NK-92 treated with Interleukin-12 subunit alpha and Interleukin-12 subunit beta, amount 100 ng/mL, for 24 hours (cell line): ENCODE measurements at regions not wholly inside any gene's neighbourhood (a gene's known extent, or its start where the extent isn't known, plus 50 kb on each side); places are given as distances from the start of the nearest gene placed in this dataset.
"Not testable (repeated sequence)": the region's sequence is repeated elsewhere in the genome, so short reads cannot be mapped to it uniquely, and the experiment has no call there.

ENCODE experiments used
- DNase-seq: peaks from one replicate; lab custom pipeline; 2025; lab: John Stamatoyannopoulos, UW

GRCh38 chr5:163885117-163885516 is 379.7 kb downstream of the MAT2B start:
- no peak for DNase-seq

- DNase-seq: no peak
These were observed 382.4 kb downstream of the MAT2B start for GRCh38 chr5:163887854-163888253.

DNA sequence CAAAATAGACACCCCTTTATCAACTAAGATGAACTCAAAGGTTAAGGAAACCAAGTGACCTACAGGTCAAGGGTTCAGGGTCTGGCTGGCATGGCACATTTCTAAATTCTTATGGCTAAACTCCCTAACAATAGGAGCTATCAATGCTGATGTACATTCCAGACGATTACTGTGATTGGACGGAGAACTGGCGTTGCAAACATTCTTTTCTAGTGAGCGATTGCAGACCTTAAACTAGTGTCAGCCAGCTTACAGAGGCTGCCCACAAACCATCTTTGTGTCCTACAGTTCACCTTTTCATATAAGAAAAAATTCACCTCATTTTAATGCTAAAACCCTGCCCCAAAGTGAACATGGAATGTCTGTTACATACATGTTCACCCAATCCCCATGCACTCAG is 382.9 kb downstream of the MAT2B start:
- DNase-seq: no peak

DNA sequence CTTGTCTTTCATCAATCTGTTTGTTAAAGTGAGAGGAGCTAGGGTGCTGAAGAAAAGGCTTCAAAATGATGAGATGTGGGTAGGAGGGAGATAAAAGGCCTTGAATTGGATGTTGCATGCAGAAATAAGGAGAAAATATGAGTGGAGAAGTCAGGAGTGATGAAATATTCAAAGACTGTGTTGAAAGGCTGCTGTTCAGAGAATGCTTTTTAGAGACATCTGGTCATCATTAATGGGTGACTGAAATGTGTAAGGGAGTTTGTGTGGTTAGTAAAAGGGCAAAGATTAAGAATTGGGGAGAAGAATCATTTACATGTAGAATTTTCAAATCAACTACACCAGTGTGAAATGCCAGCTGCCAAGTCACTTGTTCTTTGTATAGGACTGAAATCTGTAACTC is 383.9 kb downstream of the MAT2B start:
- DNase-seq: no peak

GRCh38 chr5:163890261-163890660 is 384.8 kb downstream of the MAT2B start:
- no peak for DNase-seq

- DNase-seq: no peak
These were observed 387.9 kb downstream of the MAT2B start for GRCh38 chr5:163893281-163893680.

DNA sequence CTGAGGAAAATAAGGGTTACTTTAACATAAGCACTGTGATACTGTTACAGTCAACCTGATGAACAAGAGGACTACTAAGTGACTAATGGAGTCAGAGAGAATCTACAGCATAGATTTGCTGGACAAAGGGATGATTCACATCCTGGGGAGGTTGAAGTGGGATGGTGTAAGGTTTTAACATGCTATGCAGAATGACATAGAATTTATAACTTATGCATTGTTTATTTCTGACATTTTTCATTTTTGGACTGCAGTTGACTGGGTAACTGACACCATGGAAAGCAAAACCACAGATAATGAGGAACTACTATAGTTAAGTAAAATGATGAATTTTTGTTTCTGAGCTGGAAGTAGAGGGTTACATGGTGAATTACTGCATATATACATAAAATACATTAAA is 389.2 kb downstream of the MAT2B start:
- no peak for DNase-seq

GRCh38 chr5:163898873-163899272 is 393.5 kb downstream of the MAT2B start:
- DNase-seq: no peak

GRCh38 chr5:163907783-163908182 is 402.4 kb downstream of the MAT2B start:
- DNase-seq: not testable (repeated sequence)

DNA sequence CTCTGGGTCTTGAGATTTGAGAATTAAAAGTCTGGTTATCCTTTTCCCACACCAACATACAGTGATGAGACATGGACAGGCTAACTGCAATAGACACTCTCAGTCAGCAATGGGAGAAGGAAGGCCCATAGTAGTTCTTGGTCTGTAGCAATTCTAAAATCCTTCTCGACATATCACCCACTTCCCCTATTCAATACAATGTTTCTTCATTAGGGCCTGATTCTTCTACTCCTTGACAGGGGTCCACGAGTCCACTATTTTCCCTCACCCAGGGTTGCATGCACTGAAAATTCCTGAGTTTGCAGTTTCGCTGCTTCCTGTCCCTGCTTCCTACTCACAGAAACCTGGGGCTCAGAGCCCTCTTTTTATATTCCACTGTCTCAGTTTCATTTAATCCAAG is 402.8 kb downstream of the MAT2B start:
- DNase-seq: no peak

GRCh38 chr5:163910226-163910625 is 404.8 kb downstream of the MAT2B start:
- no peak for DNase-seq

DNA sequence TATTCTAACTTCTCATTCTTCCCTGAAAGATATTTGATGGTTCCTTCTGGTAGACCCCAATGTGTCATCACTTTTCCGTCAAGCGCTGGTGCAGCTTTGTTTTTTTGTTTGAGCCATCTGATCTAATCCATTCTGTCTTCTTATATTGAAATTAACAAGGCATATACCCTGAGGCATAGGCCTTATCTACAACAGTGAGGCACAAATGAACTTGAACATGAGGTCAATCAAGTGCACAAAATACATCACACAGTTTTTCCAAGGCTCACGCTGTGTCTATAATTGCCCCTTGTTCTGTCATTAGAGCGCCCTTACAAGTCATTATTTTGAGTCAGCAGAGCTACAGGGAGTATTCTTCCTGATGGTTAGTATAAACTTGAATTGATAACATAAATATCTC is 406.6 kb downstream of the MAT2B start:
- no peak for DNase-seq

- DNase-seq: no peak
These were observed 408.1 kb downstream of the MAT2B start for GRCh38 chr5:163913548-163913947.

- DNase-seq: no peak
These were observed 409.5 kb downstream of the MAT2B start for GRCh38 chr5:163914910-163915309.

- DNase-seq: no peak
These were observed 410.1 kb downstream of the MAT2B start for GRCh38 chr5:163915481-163915961.

- peak; percentile 1 for DNase-seq
These were observed 411.0 kb downstream of the MAT2B start for GRCh38 chr5:163916376-163916775.

- no peak for DNase-seq
These were observed 411.4 kb downstream of the MAT2B start for GRCh38 chr5:163916861-163917260.

GRCh38 chr5:163917747-163918146 is 412.3 kb downstream of the MAT2B start:
- no peak for DNase-seq

DNA sequence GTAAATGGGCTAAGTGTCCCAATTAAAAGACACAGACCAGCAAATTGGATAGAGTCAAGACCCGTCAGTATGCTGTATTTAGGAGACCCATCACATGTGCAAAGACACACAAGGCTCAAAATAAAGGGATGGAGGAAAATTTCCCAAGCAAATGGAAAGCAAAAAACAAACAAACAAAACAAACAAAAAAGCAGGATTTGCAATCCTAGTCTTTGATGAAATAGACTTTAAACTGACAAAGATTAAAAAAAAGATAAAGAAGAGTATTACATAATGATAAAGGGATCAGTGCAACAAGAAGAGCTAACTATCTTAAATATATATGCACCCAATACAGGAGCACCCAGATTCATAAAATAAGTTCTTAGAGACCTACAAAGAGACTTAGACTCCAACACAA is 429.6 kb downstream of the MAT2B start:
- not testable (repeated sequence) for DNase-seq

GRCh38 chr5:163938595-163938994 is 433.2 kb downstream of the MAT2B start:
- no peak for DNase-seq

GRCh38 chr5:163941079-163941478 is 435.7 kb downstream of the MAT2B start:
- DNase-seq: no peak

DNA sequence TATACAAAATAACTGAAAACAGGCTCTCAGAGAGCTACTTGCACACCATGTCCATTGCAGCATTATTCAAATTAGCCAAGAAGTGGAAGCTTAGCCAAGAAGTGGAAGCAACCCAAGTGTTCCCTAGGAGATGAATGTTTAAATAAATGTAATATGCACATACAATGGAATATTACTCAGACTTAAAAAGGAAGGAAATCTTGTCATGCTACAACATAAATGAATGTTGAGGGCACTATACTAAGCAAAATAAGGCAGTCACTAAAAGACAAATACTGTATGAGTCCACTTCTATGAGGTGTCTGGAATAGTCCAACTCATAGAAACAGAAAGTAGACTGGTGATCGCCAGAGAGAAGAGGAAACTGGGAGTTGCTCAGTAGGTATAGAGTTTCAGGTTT is 438.1 kb downstream of the MAT2B start:
- DNase-seq: no peak

GRCh38 chr5:163944738-163945137 is 439.3 kb downstream of the MAT2B start:
- DNase-seq: no peak

DNA sequence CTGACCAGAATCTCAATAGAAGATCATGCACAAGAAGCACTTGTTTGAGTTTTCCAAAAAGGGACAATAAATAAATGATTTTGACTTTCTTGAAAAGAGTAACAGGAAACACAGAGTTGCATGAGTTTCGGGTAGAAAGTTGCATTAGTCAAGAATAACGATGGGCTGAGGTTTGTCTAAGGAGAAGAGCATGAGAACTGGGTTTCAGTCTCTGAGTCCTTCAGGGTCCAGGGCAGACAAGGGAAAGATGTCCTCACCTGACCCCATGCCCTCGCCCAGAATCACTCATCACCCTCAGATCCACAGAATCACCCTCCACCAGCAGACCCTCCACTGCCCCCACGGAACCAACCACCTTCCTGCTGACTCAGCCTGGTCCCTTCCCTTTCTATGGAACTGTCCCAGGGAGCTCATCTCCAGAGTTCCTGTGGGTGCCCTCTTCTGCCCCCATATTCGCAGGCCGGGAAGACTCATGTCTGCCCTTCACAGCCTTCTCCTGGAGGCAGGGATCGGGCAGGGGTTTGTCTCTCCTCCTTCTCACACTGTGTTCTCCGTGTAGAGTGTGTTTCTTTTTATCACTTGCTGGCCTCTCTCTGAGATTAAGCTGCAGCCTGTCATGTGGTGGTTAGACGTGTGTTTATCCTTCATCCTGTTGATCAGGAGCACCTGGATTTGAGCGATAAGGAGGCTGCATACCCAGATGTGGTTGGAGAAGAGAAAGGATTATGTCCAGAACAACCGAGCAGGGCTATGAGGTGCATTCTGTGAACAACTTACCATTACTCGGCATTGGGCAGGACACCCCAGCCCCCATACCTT is 442.6 kb downstream of the MAT2B start:
- DNase-seq: no peak
